ENCODE measurements at regions not wholly inside any gene's neighbourhood (a gene's known extent, or its start where the extent isn't known, plus 50 kb on each side); places are given as distances from the start of the nearest gene placed in this dataset.

GRCh38 chr4:136277741-136278140, 1254.6 kb downstream of the PCDH18 start:
- in situ Hi-C loops (cut with MboI; ENCODE audit: low sequenced_read_pairs), result no loop called here
- no peaks in the 10 kb centered on the region for H3K27me3 ChIP-seq (ENCODE audit: low read depth)
- DNase-seq (ENCODE audit: low spot score in 2 of 2), result peak; percentile 27 to 92
- no peaks in the 10 kb centered on the region for H3K9me3 ChIP-seq
- H3K36me3 ChIP-seq (replicated peaks), result no peaks in the 10 kb centered on the region
- H3K4me1 ChIP-seq, result peaks cover 52% of the 10 kb centered on the region
- H3K4me3 ChIP-seq, result no peak overlapping the region

GRCh38 chr4:136246876-136247275, 1285.4 kb downstream of the PCDH18 start:
- H3K9me3 ChIP-seq, result no peaks in the 10 kb centered on the region
- DNase-seq (ENCODE audit: low spot score in 2 of 2), result no peak
- H3K36me3 ChIP-seq (replicated peaks), result no peaks in the 10 kb centered on the region
- in situ Hi-C loops (cut with MboI; ENCODE audit: low sequenced_read_pairs), result no loop called here
- H3K4me3 ChIP-seq, result no peak overlapping the region
- peaks cover 3% of the 10 kb centered on the region for H3K4me1 ChIP-seq
- no peaks in the 10 kb centered on the region for H3K27me3 ChIP-seq (ENCODE audit: low read depth)

- Histone ChIP-seq H3K9me3 (no peaks in the 10 kb centered on the region), H3K4me1 (peaks cover 16% of the 10 kb centered on the region), H3K27me3 (ENCODE audit: low read depth) (no peaks in the 10 kb centered on the region), H3K36me3 (replicated peaks) (no peaks in the 10 kb centered on the region), H3K4me3 (no peak overlapping the region)
- in situ Hi-C loops (cut with MboI; ENCODE audit: low sequenced_read_pairs), result no loop called here
- DNase-seq (ENCODE audit: low spot score in 2 of 2), result peak; percentile 31 to 73
Observed at GRCh38 chr4:136241221-136241986, 1290.9 kb downstream of the PCDH18 start.

GRCh38 chr4:136227315-136227714, 1305.0 kb downstream of the PCDH18 start:
- Histone ChIP-seq H3K4me3 (no peak overlapping the region), H3K36me3 (replicated peaks) (no peaks in the 10 kb centered on the region), H3K9me3 (no peaks in the 10 kb centered on the region), H3K4me1 (no peaks in the 10 kb centered on the region), H3K27me3 (ENCODE audit: low read depth) (no peaks in the 10 kb centered on the region)
- in situ Hi-C loops (cut with MboI; ENCODE audit: low sequenced_read_pairs), result no loop called here
- no peak for DNase-seq (ENCODE audit: low spot score in 2 of 2)

- no peaks in the 10 kb centered on the region for H3K9me3 ChIP-seq
- no peak for DNase-seq (ENCODE audit: low spot score in 2 of 2)
- no peaks in the 10 kb centered on the region for H3K36me3 ChIP-seq (replicated peaks)
- in situ Hi-C loops (cut with MboI; ENCODE audit: low sequenced_read_pairs), result no loop called here
- no peaks in the 10 kb centered on the region for H3K27me3 ChIP-seq (ENCODE audit: low read depth)
- H3K4me3 ChIP-seq, result no peak overlapping the region
- H3K4me1 ChIP-seq, result no peaks in the 10 kb centered on the region
Observed at GRCh38 chr4:136219592-136220125, 1312.6 kb downstream of the PCDH18 start.

GRCh38 chr4:136203199-136203598, 1329.1 kb downstream of the PCDH18 start:
- Histone ChIP-seq H3K4me1 (no peaks in the 10 kb centered on the region; the same call in 1 of the 2 replicates), H3K9me3 (no peaks in the 10 kb centered on the region), H3K27me3 (ENCODE audit: low read depth) (no peaks in the 10 kb centered on the region), H3K4me3 (no peak overlapping the region), H3K36me3 (replicated peaks) (no peaks in the 10 kb centered on the region)
- peak in 1 of 2 experiments; percentile 7 for DNase-seq (ENCODE audit: low spot score in 2 of 2)
- in situ Hi-C loops (cut with MboI; ENCODE audit: low sequenced_read_pairs), result no loop called here

GRCh38 chr4:136198358-136198757, 1333.9 kb downstream of the PCDH18 start:
- in situ Hi-C loops (cut with MboI; ENCODE audit: low sequenced_read_pairs), result no loop called here
- no peak overlapping the region for H3K4me3 ChIP-seq
- no peaks in the 10 kb centered on the region for H3K27me3 ChIP-seq (ENCODE audit: low read depth)
- H3K4me1 ChIP-seq, result no peaks in the 10 kb centered on the region; the same call in 1 of the 2 replicates
- no peaks in the 10 kb centered on the region for H3K36me3 ChIP-seq (replicated peaks)
- no peaks in the 10 kb centered on the region for H3K9me3 ChIP-seq
- DNase-seq (ENCODE audit: low spot score in 2 of 2), result no peak

- H3K9me3 ChIP-seq, result no peaks in the 10 kb centered on the region
- H3K27me3 ChIP-seq (ENCODE audit: low read depth), result no peaks in the 10 kb centered on the region
- H3K4me1 ChIP-seq, result no peaks in the 10 kb centered on the region
- DNase-seq (ENCODE audit: low spot score in 2 of 2), result no peak
- H3K4me3 ChIP-seq, result no peak overlapping the region
- H3K36me3 ChIP-seq (replicated peaks), result no peaks in the 10 kb centered on the region
- in situ Hi-C loops (cut with MboI; ENCODE audit: low sequenced_read_pairs), result no loop called here
Observed at GRCh38 chr4:136194962-136195361, 1337.3 kb downstream of the PCDH18 start.

- H3K4me3 ChIP-seq, result no peak overlapping the region
- in situ Hi-C loops (cut with MboI; ENCODE audit: low sequenced_read_pairs), result no loop called here
- no peaks in the 10 kb centered on the region for H3K4me1 ChIP-seq
- DNase-seq (ENCODE audit: low spot score in 2 of 2), result no peak
- no peaks in the 10 kb centered on the region for H3K9me3 ChIP-seq
- H3K36me3 ChIP-seq (replicated peaks), result no peaks in the 10 kb centered on the region
- H3K27me3 ChIP-seq (ENCODE audit: low read depth), result no peaks in the 10 kb centered on the region
Observed at GRCh38 chr4:136186650-136187049, 1345.6 kb downstream of the PCDH18 start.

- no peak overlapping the region for H3K4me3 ChIP-seq
- no peaks in the 10 kb centered on the region for H3K27me3 ChIP-seq (ENCODE audit: low read depth)
- H3K4me1 ChIP-seq, result no peaks in the 10 kb centered on the region
- no peaks in the 10 kb centered on the region for H3K9me3 ChIP-seq
- H3K36me3 ChIP-seq (replicated peaks), result no peaks in the 10 kb centered on the region
- in situ Hi-C loops (cut with MboI; ENCODE audit: low sequenced_read_pairs), result no loop called here
- no peak for DNase-seq (ENCODE audit: low spot score in 2 of 2)
Observed at GRCh38 chr4:136183513-136183912, 1348.8 kb downstream of the PCDH18 start.

- no peak overlapping the region for H3K4me3 ChIP-seq
- peak; percentile 29 to 47 for DNase-seq (ENCODE audit: low spot score in 2 of 2)
- in situ Hi-C loops (cut with MboI; ENCODE audit: low sequenced_read_pairs), result no loop called here
- no peaks in the 10 kb centered on the region for H3K27me3 ChIP-seq (ENCODE audit: low read depth)
- no peaks in the 10 kb centered on the region for H3K9me3 ChIP-seq
- H3K4me1 ChIP-seq, result no peaks in the 10 kb centered on the region
- H3K36me3 ChIP-seq (replicated peaks), result no peaks in the 10 kb centered on the region
Observed at GRCh38 chr4:136156947-136157346, 1375.3 kb downstream of the PCDH18 start.

- H3K4me1 ChIP-seq, result no peaks in the 10 kb centered on the region
- no peaks in the 10 kb centered on the region for H3K9me3 ChIP-seq
- no peaks in the 10 kb centered on the region for H3K27me3 ChIP-seq (ENCODE audit: low read depth)
- H3K36me3 ChIP-seq (replicated peaks), result no peaks in the 10 kb centered on the region
- no peak for DNase-seq (ENCODE audit: low spot score in 2 of 2)
- no peak overlapping the region for H3K4me3 ChIP-seq
- in situ Hi-C loops (cut with MboI; ENCODE audit: low sequenced_read_pairs), result no loop called here
Observed at GRCh38 chr4:136150046-136150445, 1382.2 kb downstream of the PCDH18 start.

- Histone ChIP-seq H3K4me3 (no peak overlapping the region), H3K9me3 (no peaks in the 10 kb centered on the region), H3K36me3 (replicated peaks) (no peaks in the 10 kb centered on the region), H3K27me3 (ENCODE audit: low read depth) (no peaks in the 10 kb centered on the region), H3K4me1 (no peaks in the 10 kb centered on the region)
- in situ Hi-C loops (cut with MboI; ENCODE audit: low sequenced_read_pairs), result no loop called here
- no peak for DNase-seq (ENCODE audit: low spot score in 2 of 2)
Observed at GRCh38 chr4:136136601-136137000, 1395.7 kb downstream of the PCDH18 start.

GRCh38 chr4:136124251-136124745, 1408.0 kb downstream of the PCDH18 start:
- Histone ChIP-seq H3K4me3 (no peak overlapping the region), H3K27me3 (ENCODE audit: low read depth) (no peaks in the 10 kb centered on the region), H3K9me3 (no peaks in the 10 kb centered on the region), H3K4me1 (no peaks in the 10 kb centered on the region), H3K36me3 (replicated peaks) (no peaks in the 10 kb centered on the region)
- in situ Hi-C loops (cut with MboI; ENCODE audit: low sequenced_read_pairs), result no loop called here
- DNase-seq (ENCODE audit: low spot score in 2 of 2), result no peak
